ENCODE measurements at regions not wholly inside any gene's neighbourhood (a gene's known extent, or its start where the extent isn't known, plus 50 kb on each side); places are given as distances from the start of the nearest gene placed in this dataset.

DNA sequence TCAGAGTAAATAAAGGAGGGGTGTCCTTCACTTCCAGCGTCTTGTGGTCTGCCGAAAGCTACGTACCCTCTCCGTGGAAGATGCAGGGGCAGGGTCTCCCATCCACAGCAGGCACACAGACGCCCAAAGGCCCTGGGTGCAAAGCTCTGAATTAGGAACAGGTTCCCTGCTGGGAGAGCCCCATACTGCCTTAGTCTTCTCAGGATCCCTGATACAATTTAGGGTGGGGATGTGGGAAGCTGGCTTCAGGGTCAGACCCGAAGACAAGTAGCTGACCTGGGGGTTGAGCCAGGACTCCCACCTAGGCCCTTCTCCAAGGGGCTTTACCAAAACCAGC is 74.1 kb downstream of the TTLL2 start:
- TF ChIP-seq, protein P1, sequence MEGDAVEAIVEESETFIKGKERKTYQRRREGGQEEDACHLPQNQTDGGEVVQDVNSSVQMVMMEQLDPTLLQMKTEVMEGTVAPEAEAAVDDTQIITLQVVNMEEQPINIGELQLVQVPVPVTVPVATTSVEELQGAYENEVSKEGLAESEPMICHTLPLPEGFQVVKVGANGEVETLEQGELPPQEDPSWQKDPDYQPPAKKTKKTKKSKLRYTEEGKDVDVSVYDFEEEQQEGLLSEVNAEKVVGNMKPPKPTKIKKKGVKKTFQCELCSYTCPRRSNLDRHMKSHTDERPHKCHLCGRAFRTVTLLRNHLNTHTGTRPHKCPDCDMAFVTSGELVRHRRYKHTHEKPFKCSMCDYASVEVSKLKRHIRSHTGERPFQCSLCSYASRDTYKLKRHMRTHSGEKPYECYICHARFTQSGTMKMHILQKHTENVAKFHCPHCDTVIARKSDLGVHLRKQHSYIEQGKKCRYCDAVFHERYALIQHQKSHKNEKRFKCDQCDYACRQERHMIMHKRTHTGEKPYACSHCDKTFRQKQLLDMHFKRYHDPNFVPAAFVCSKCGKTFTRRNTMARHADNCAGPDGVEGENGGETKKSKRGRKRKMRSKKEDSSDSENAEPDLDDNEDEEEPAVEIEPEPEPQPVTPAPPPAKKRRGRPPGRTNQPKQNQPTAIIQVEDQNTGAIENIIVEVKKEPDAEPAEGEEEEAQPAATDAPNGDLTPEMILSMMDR (IDR thresholded peaks at IDR 0.05 in 4 of 5, conservative IDR thresholded peaks at IDR 0.05 in 1 of 5), result no peak
- no peak for TF ChIP-seq POLR2A (IDR thresholded peaks at IDR 0.05)
